GM10266 (cell line): ENCODE measurements at regions not wholly inside any gene's neighbourhood (a gene's known extent, or its start where the extent isn't known, plus 50 kb on each side); places are given as distances from the start of the nearest gene placed in this dataset.

Experiments used
- DNase-seq: peaks from one replicate; pipeline ENCODE4 v3.0.0; 2012; ENCODE audit errors: extremely low spot score
- CTCF ChIP-seq: IDR thresholded peaks from 2 replicates; pipeline ENCODE4 v1.5.1; 2012; ENCODE audit warnings: mild to moderate bottlenecking, low read depth; ENCODE audit not compliant: control insufficient read depth, insufficient read depth; ENCODE audit errors: missing control alignments

GRCh38 chr11:19651028-19651427 is 61.6 kb upstream of the NAV2 start:
- no peak for TF ChIP-seq CTCF
- no peak for DNase-seq

- TF ChIP-seq CTCF, result no peak
- DNase-seq, result no peak
Observed at GRCh38 chr11:19650467-19650866, 62.2 kb upstream of the NAV2 start.

- no peak for TF ChIP-seq CTCF
- DNase-seq, result no peak
Observed at GRCh38 chr11:19649751-19650150, 62.9 kb upstream of the NAV2 start.

GRCh38 chr11:19648321-19648720 is 64.3 kb upstream of the NAV2 start:
- DNase-seq, result no peak
- TF ChIP-seq CTCF, result no peak

- no peak for TF ChIP-seq CTCF
- no peak for DNase-seq
Observed at GRCh38 chr11:19647816-19648215, 64.8 kb upstream of the NAV2 start.

GRCh38 chr11:19646921-19647320 is 65.7 kb upstream of the NAV2 start:
- TF ChIP-seq CTCF, result no peak
- DNase-seq, result no peak

- DNase-seq, result no peak
- TF ChIP-seq CTCF, result no peak
Observed at GRCh38 chr11:19646308-19646707, 66.3 kb upstream of the NAV2 start.

- TF ChIP-seq CTCF, result no peak
- no peak for DNase-seq
Observed at GRCh38 chr11:19644316-19644715, 68.3 kb upstream of the NAV2 start.
